GM21381 (cell line): ENCODE measurements at regions not wholly inside any gene's neighbourhood (a gene's known extent, or its start where the extent isn't known, plus 50 kb on each side); places are given as distances from the start of the nearest gene placed in this dataset.

Experiments used
- ATAC-seq: cut with Tn5 transposase; IDR thresholded peaks from one replicate; pipeline ENCODE4 v1.9.1; 2021; ENCODE audit warnings: mild to moderate bottlenecking, moderate library complexity; ENCODE audit not compliant: unreplicated experiment

GRCh38 chr2:221641181-221641871, 69.2 kb upstream of the EPHA4 start:
- ATAC-seq, result no peak

- no peak for ATAC-seq
Measured at GRCh38 chr2:221640686-221641085, 68.6 kb upstream of the EPHA4 start.

DNA sequence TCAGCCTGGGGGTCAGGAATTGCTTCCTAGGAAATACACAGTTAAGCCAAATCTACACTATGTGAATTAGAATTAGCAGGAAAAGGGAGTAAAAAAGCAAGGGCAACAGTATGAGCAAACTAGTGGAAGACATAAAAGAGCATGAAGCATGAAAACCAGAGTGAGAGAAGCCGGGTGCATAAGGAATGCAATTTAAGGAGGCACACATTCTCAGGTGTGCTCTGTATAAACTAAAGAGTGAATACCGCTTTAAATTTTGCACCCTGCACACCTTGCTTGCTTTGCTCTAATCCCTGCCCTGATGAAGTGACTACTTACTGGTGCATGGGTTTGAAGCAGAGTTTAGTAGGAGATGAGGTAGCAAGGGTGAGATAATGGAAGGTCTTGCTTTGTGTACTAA, 65.7 kb upstream of the EPHA4 start:
- no peak for ATAC-seq

GRCh38 chr2:221635949-221636348, 63.8 kb upstream of the EPHA4 start:
- ATAC-seq, result no peak

- no peak for ATAC-seq
Measured at GRCh38 chr2:221629468-221629867, 57.4 kb upstream of the EPHA4 start.

GRCh38 chr2:221624475-221624874, 52.4 kb upstream of the EPHA4 start:
- ATAC-seq, result no peak
